OCI-LY7 (cell line): ENCODE measurements at regions not wholly inside any gene's neighbourhood (a gene's known extent, or its start where the extent isn't known, plus 50 kb on each side); places are given as distances from the start of the nearest gene placed in this dataset.

ENCODE experiments used
- BruUV-seq: library from RNA; stranded (reverse); fragments of 400-500 nt; replicated peaks from 2 replicates; lab custom pipeline; 2021; lab: Mats Ljungman, UMichigan
- CTCF ChIA-PET: fragments of 300-600 bp; sonication (Branson Sonifier 250); formaldehyde crosslinking; loops from one replicate; lab custom pipeline; 2022; ENCODE audit warnings: antibody characterized with exemption; ENCODE audit not compliant: unreplicated experiment; lab: Charles Lee
- POLR2A ChIA-PET: fragments of 300-600 bp; sonication (Branson Sonifier 250); formaldehyde crosslinking; loops from one replicate; lab custom pipeline; 2022; ENCODE audit warnings: antibody characterized with exemption; lab: Charles Lee
- DNase-seq: peaks from one replicate; pipeline ENCODE4 v3.0.0-alpha.2; 2015; ENCODE audit warnings: low spot score
- H2AFZ ChIP-seq: fragments of 200-600 bp; sonication (generic), shearing (Covaris generic); 2 replicates; pipeline ENCODE4 v1.6.1; 2014; ENCODE audit warnings: mild to moderate bottlenecking, antibody characterized with exemption, low read length, moderate library complexity
- H3K27ac ChIP-seq: fragments of 200-600 bp; sonication (generic); 2 replicates; pipeline ENCODE4 v1.5.1; 2014; ENCODE audit warnings: mixed run types, low read depth, mild to moderate bottlenecking, moderate library complexity, low read length, inconsistent platforms; ENCODE audit not compliant: poor library complexity, severe bottlenecking
- H3K36me3 ChIP-seq: fragments of 200-600 bp; sonication (generic); 2 replicates; pipeline ENCODE4 v1.6.1; 2014; ENCODE audit warnings: mild to moderate bottlenecking, antibody characterized with exemption, low read length, moderate library complexity, mixed read lengths; ENCODE audit not compliant: insufficient read depth
- H3K4me1 ChIP-seq: fragments of 200-600 bp; sonication (generic); 2 replicates; pipeline ENCODE4 v1.5.1; 2014; ENCODE audit warnings: mild to moderate bottlenecking, low read length; ENCODE audit not compliant: insufficient read depth, poor library complexity, severe bottlenecking
- H3K4me2 ChIP-seq: fragments of 200-600 bp; sonication (generic); 2 replicates; pipeline ENCODE4 v1.6.1; 2014; ENCODE audit warnings: mild to moderate bottlenecking, low read length
- H3K4me3 ChIP-seq: fragments of 200-600 bp; sonication (generic); 2 replicates; pipeline ENCODE4 v1.5.1; 2014; ENCODE audit warnings: mild to moderate bottlenecking, low read depth, low read length; ENCODE audit not compliant: poor library complexity, severe bottlenecking
- H3K79me2 ChIP-seq: fragments of 200-600 bp; sonication (generic); 2 replicates; pipeline ENCODE4 v1.6.1; 2016; ENCODE audit warnings: low read depth, mild to moderate bottlenecking, low read length, moderate library complexity, mixed read lengths; ENCODE audit not compliant: insufficient read depth
- H3K9me2 ChIP-seq: fragments of 200-600 bp; sonication (generic); 2 replicates; pipeline ENCODE4 v1.6.1; 2016; ENCODE audit warnings: mild to moderate bottlenecking, low read length, mixed read lengths; ENCODE audit not compliant: insufficient read depth
- H3K9me3 ChIP-seq: fragments of 200-600 bp; sonication (generic); 2 replicates; pipeline ENCODE4 v1.6.1; 2014; ENCODE audit warnings: mild to moderate bottlenecking, mixed run types, low read length, mixed read lengths
- H4K20me1 ChIP-seq: fragments of 200-600 bp; sonication (generic); 2 replicates; pipeline ENCODE4 v1.6.1; 2014; ENCODE audit warnings: mild to moderate bottlenecking, antibody characterized with exemption, low read length, moderate library complexity, mixed read lengths; ENCODE audit not compliant: insufficient read depth
- CTCF ChIP-seq: fragments of 200-600 bp; sonication (generic); conservative IDR thresholded peaks from 2 replicates; pipeline ENCODE4 v1.5.1; 2014; ENCODE audit warnings: mild to moderate bottlenecking, antibody characterized with exemption, low read length, moderate library complexity, mixed read lengths
- EZH2phosphoT487 ChIP-seq: fragments of 200-600 bp; sonication (generic); IDR thresholded peaks from 2 replicates; pipeline ENCODE4 v1.6.1; 2018; ENCODE audit warnings: low read depth, borderline replicate concordance, mild to moderate bottlenecking, mixed run types, antibody characterized with exemption, low read length, moderate library complexity, mixed read lengths
- intact Hi-C: fragments of 100-400 bp; cut with micrococcal nuclease; formaldehyde crosslinking; loops from one replicate; pipeline ENCODE4 v1.10.0; 2022; ENCODE audit not compliant: unreplicated experiment

DNA sequence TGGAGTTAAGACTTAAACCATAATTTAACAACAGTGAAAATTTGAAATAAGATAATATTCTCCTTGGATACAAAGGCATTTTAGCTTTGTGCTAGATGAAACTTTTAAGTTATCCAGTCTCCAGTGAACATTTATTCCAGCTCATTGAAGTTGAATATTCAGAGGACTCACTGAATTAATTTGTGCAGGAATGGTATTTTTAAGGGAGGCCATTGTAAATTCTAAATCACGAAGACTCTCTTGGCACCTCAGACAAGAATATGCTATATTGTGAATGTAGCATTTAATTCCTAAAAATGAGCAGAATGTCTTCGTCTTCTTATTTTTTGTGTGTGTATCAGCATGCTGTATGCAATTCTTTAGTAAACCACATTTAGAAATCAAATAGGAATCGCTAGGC is 731.7 kb upstream of the RAB6C start:
- BruUV-seq: no TSS peak
- POLR2A ChIA-PET: no interaction called here
- TF ChIP-seq CTCF (no peak), EZH2phosphoT487 (no peak)

DNA sequence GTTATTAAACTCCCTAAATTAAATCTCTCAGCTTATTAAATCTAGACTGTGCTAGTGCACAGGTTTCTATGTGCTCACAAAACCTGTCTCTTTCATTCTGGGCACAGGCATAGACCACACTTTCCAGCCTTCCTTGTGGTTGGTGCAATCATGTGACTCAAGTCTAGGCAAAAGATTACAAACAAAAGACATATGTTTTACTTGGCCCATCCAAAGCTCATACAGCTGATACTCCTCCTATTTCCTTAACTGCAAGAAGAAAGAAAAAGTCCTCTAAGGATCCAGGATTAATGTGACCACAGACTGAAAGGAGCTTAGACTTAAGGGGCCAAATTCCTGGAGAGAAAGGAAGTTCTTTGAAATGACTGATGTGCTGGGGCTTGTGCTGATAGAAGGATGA is 731.3 kb upstream of the RAB6C start:
- Histone ChIP-seq H3K9me3 (no peaks in the 10 kb centered on the region), H4K20me1 (no peaks in the 10 kb centered on the region), H3K4me3 (no peak overlapping the region), H3K27ac (no peak overlapping the region), H3K4me2 (no peak overlapping the region), H3K9me2 (no peaks in the 10 kb centered on the region), H3K79me2 (no peaks in the 10 kb centered on the region), H3K36me3 (no peaks in the 10 kb centered on the region), H3K4me1 (no peaks in the 10 kb centered on the region), H2AFZ (no peak overlapping the region)
- TF ChIP-seq CTCF: no peak
- TF ChIP-seq EZH2phosphoT487: no peak
- no peak for DNase-seq
- ChIA-PET POLR2A (no interaction called here), CTCF (no interaction called here)
- BruUV-seq: no TSS peak
- intact Hi-C loops: no loop called here

More for the DNA sequence above, 731.7 kb upstream of the RAB6C start:
- Histone ChIP-seq H3K27ac (no peak overlapping the region), H3K4me2 (no peak overlapping the region), H3K9me3 (no peaks in the 10 kb centered on the region), H3K4me1 (no peaks in the 10 kb centered on the region), H2AFZ (no peak overlapping the region), H3K9me2 (no peaks in the 10 kb centered on the region), H4K20me1 (no peaks in the 10 kb centered on the region), H3K4me3 (no peak overlapping the region), H3K36me3 (no peaks in the 10 kb centered on the region), H3K79me2 (no peaks in the 10 kb centered on the region)
- CTCF ChIA-PET: no interaction called here
- DNase-seq: no peak
- intact Hi-C loops: no loop called here

DNA sequence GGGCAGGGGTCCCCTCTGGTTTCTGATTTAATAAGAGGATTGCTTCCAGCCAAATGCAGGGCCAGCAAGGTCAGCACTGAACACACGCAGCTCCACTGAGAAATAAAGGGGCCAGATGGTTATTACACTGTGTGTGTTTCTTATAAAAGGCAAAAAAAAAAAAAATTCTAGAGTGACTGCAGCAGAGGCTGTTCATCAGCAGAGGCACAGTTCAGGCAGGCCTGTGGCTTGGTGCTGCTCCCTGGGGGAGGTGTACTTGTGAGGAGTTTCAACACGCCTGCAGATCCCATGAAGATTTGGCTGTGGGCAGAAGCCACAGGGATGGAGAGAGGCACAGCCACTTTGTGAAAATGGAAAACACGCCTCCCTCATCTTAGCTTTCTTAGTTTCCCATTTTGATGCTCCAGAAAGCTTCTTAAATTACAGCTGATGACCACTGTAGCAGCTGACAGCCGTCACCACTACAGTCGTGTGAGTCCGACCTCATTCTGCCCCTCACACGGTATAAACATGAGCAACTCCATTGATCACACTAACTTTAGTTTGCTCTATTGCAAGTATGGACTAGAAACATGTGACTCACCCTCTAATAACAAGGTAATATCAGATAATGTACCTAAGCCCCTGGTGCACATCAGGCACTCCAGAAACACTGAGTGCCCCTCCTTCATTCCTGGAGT is 726.5 kb upstream of the RAB6C start:
- TF ChIP-seq CTCF: no peak
- H3K4me1 ChIP-seq: no peaks in the 10 kb centered on the region
- no peak overlapping the region for H3K4me2 ChIP-seq
- no peaks in the 10 kb centered on the region for H3K36me3 ChIP-seq
- POLR2A ChIA-PET: no interaction called here
- CTCF ChIA-PET: no interaction called here
- DNase-seq: no peak
- H4K20me1 ChIP-seq: no peaks in the 10 kb centered on the region
- intact Hi-C loops: no loop called here
- no peaks in the 10 kb centered on the region for H3K9me3 ChIP-seq
- no peak overlapping the region for H2AFZ ChIP-seq
- no peaks in the 10 kb centered on the region for H3K9me2 ChIP-seq
- H3K79me2 ChIP-seq: no peaks in the 10 kb centered on the region
- no TSS peak for BruUV-seq
- H3K4me3 ChIP-seq: no peak overlapping the region
- H3K27ac ChIP-seq: no peak overlapping the region
